ENCODE measurements at regions not wholly inside any gene's neighbourhood (a gene's known extent, or its start where the extent isn't known, plus 50 kb on each side); places are given as distances from the start of the nearest gene placed in this dataset.

GRCh38 chr2:129912871-129913694 is 66.4 kb upstream of the RAB6C start:
- no peak for ATAC-seq
- no peaks in the 10 kb centered on the region for H3K36me3 ChIP-seq (replicated peaks in 1 of 2; ENCODE audit: insufficient read depth in 1 of 2, low read depth in 2 of 2)
- H3K27me3 ChIP-seq, result no peaks in the 10 kb centered on the region
- 78 to 83% methylated on average over 10 to 16 of the region's 17 CpGs for WGBS, 2 donors
- TF ChIP-seq CTCF (IDR thresholded peaks at IDR 0.05) (no peak), POLR2A (IDR thresholded peaks at IDR 0.05) (no peak)
- no peaks in the 10 kb centered on the region for H3K9me3 ChIP-seq
- DNase-seq, result no peak
- no peaks in the 10 kb centered on the region for H3K4me1 ChIP-seq
- intact Hi-C loops (cut with DNase I), result no loop called here
- no peak overlapping the region for H3K4me3 ChIP-seq
- H3K27ac ChIP-seq, result no peak overlapping the region

GRCh38 chr2:129913695-129914495 is 65.6 kb upstream of the RAB6C start:
- no peak for DNase-seq
- H3K4me3 ChIP-seq, result no peak overlapping the region
- H3K27me3 ChIP-seq, result no peaks in the 10 kb centered on the region
- peaks cover 0 to 4% (median 0%) of the 10 kb centered on the region in 3 donors for H3K9me3 ChIP-seq
- no peaks in the 10 kb centered on the region for H3K4me1 ChIP-seq
- intact Hi-C loops (cut with DNase I), result no loop called here
- H3K36me3 ChIP-seq (replicated peaks in 1 of 2; ENCODE audit: insufficient read depth in 1 of 2, low read depth in 2 of 2), result no peaks in the 10 kb centered on the region
- H3K27ac ChIP-seq, result no peak overlapping the region
- WGBS, 2 donors, result 80 to 83% methylated on average over 9 to 11 of the region's 11 CpGs
- ATAC-seq, result no peak
- TF ChIP-seq CTCF (IDR thresholded peaks at IDR 0.05), result no peak
- TF ChIP-seq POLR2A (IDR thresholded peaks at IDR 0.05), result no peak

- H3K4me1 ChIP-seq, result no peaks in the 10 kb centered on the region
- ATAC-seq (no peak), DNase-seq (peak; percentile 27 to 55 (median 33))
- no peak for TF ChIP-seq POLR2A (IDR thresholded peaks at IDR 0.05)
- TF ChIP-seq CTCF (IDR thresholded peaks at IDR 0.05), result no peak
- H3K27me3 ChIP-seq, result no peaks in the 10 kb centered on the region
- no peak overlapping the region for H3K4me3 ChIP-seq
- 42 to 51% methylated on average over 5 to 11 of the region's 11 CpGs for WGBS, 2 donors
- no peaks in the 10 kb centered on the region for H3K36me3 ChIP-seq (replicated peaks in 1 of 2; ENCODE audit: insufficient read depth in 1 of 2, low read depth in 2 of 2)
- no peak overlapping the region for H3K27ac ChIP-seq
- H3K9me3 ChIP-seq, result peaks cover 0 to 5% (median 0%) of the 10 kb centered on the region in 3 donors
- intact Hi-C loops (cut with DNase I), result no loop called here
Observed at GRCh38 chr2:129914538-129915302, 64.7 kb upstream of the RAB6C start.

GRCh38 chr2:129915303-129915840 is 64.1 kb upstream of the RAB6C start:
- TF ChIP-seq POLR2A (IDR thresholded peaks at IDR 0.05), result no peak
- TF ChIP-seq CTCF (IDR thresholded peaks at IDR 0.05), result no peak
- peaks cover 0 to 5% (median 0%) of the 10 kb centered on the region in 3 donors for H3K9me3 ChIP-seq
- H3K4me1 ChIP-seq, result no peaks in the 10 kb centered on the region
- DNase-seq (peak in 1 of 4 donors; percentile 13), ATAC-seq (no peak)
- intact Hi-C loops (cut with DNase I), result no loop called here
- 69 to 87% methylated on average over 3 of the region's 3 CpGs for WGBS, 2 donors
- H3K36me3 ChIP-seq (replicated peaks in 1 of 2; ENCODE audit: insufficient read depth in 1 of 2, low read depth in 2 of 2), result no peaks in the 10 kb centered on the region
- no peak overlapping the region for H3K4me3 ChIP-seq
- no peaks in the 10 kb centered on the region for H3K27me3 ChIP-seq
- H3K27ac ChIP-seq, result no peak overlapping the region
